Duodenal mucosa (tissue), 2 donors: ENCODE measurements at regions not wholly inside any gene's neighbourhood (a gene's known extent, or its start where the extent isn't known, plus 50 kb on each side); places are given as distances from the start of the nearest gene placed in this dataset.
"Not testable (repeated sequence)": the region's sequence is repeated elsewhere in the genome, so short reads cannot be mapped to it uniquely, and the experiment has no call there.

Experiments
- H3K27ac ChIP-seq: one replicate; pipeline ENCODE4 v1.7.0; 2013; ENCODE audit warnings: low read depth, low read length
- H3K27me3 ChIP-seq, 2 donors: one replicate each; pipeline ENCODE4 v1.7.0; 2013; ENCODE audit warnings: low read length in 2 of 2, control low read depth in 1 of 2; ENCODE audit not compliant: insufficient read depth in 2 of 2, control insufficient read depth in 1 of 2
- H3K36me3 ChIP-seq, 2 donors: one replicate each; pipeline ENCODE4 v1.7.0; 2013; ENCODE audit warnings: low read length in 2 of 2, control low read depth in 1 of 2; ENCODE audit not compliant: insufficient read depth in 2 of 2, control insufficient read depth in 1 of 2
- H3K4me1 ChIP-seq, 2 donors: one replicate each; pipeline ENCODE4 v1.7.0; 2013; ENCODE audit warnings: low read length in 2 of 2, control low read depth in 1 of 2; ENCODE audit not compliant: insufficient read depth in 2 of 2, control insufficient read depth in 1 of 2
- H3K4me3 ChIP-seq, 2 donors: one replicate each; pipeline ENCODE4 v1.7.0; 2013; ENCODE audit warnings: low read length in 2 of 2, low read depth in 1 of 2
- H3K9ac ChIP-seq, 2 donors: one replicate each; pipeline ENCODE4 v1.7.0; 2013; ENCODE audit warnings: low read length in 2 of 2, low read depth in 1 of 2
- H3K9me3 ChIP-seq, 2 donors: one replicate each; pipeline ENCODE4 v1.7.0; 2013; ENCODE audit warnings: low read length in 2 of 2, control low read depth in 1 of 2; ENCODE audit not compliant: control insufficient read depth in 1 of 2

GRCh38 chr9:67708109-67708508 is 150.6 kb upstream of the ANKRD20A1 start:
- H3K36me3 ChIP-seq, H3K27ac ChIP-seq, H3K4me3 ChIP-seq, H3K27me3 ChIP-seq, H3K9me3 ChIP-seq, H3K4me1 ChIP-seq, H3K9ac ChIP-seq: not testable (repeated sequence)

- not testable (repeated sequence) for H3K4me3 ChIP-seq, H3K27ac ChIP-seq, H3K36me3 ChIP-seq
Measured at GRCh38 chr9:67711429-67711828, 147.3 kb upstream of the ANKRD20A1 start.

GRCh38 chr9:67711931-67712330 is 146.8 kb upstream of the ANKRD20A1 start:
- H3K4me1 ChIP-seq, H3K4me3 ChIP-seq, H3K27ac ChIP-seq, H3K9ac ChIP-seq, H3K9me3 ChIP-seq, H3K36me3 ChIP-seq, H3K27me3 ChIP-seq: not testable (repeated sequence)

More at GRCh38 chr9:67711429-67711828, 147.3 kb upstream of the ANKRD20A1 start:
- H3K27me3 ChIP-seq, H3K4me1 ChIP-seq, H3K9me3 ChIP-seq, H3K9ac ChIP-seq: not testable (repeated sequence)

- not testable (repeated sequence) for H3K36me3 ChIP-seq, H3K9me3 ChIP-seq, H3K4me1 ChIP-seq, H3K9ac ChIP-seq, H3K27me3 ChIP-seq, H3K4me3 ChIP-seq, H3K27ac ChIP-seq
Measured at GRCh38 chr9:67712956-67713355, 145.8 kb upstream of the ANKRD20A1 start.

GRCh38 chr9:67717830-67718388 is 140.8 kb upstream of the ANKRD20A1 start:
- H3K36me3 ChIP-seq, H3K4me1 ChIP-seq, H3K4me3 ChIP-seq, H3K27me3 ChIP-seq, H3K9ac ChIP-seq, H3K27ac ChIP-seq, H3K9me3 ChIP-seq: not testable (repeated sequence)

- H3K9me3 ChIP-seq, H3K36me3 ChIP-seq, H3K4me1 ChIP-seq, H3K9ac ChIP-seq, H3K27me3 ChIP-seq, H3K4me3 ChIP-seq, H3K27ac ChIP-seq: not testable (repeated sequence)
Measured at GRCh38 chr9:67720491-67720890, 138.2 kb upstream of the ANKRD20A1 start.

GRCh38 chr9:67722460-67723090 is 136.2 kb upstream of the ANKRD20A1 start:
- H3K27ac ChIP-seq, H3K27me3 ChIP-seq, H3K9ac ChIP-seq, H3K36me3 ChIP-seq, H3K9me3 ChIP-seq, H3K4me1 ChIP-seq, H3K4me3 ChIP-seq: not testable (repeated sequence)

GRCh38 chr9:67723185-67723584 is 135.5 kb upstream of the ANKRD20A1 start:
- H3K9ac ChIP-seq, H3K4me1 ChIP-seq, H3K27ac ChIP-seq, H3K27me3 ChIP-seq, H3K9me3 ChIP-seq, H3K36me3 ChIP-seq: not testable (repeated sequence)
- peak overlapping the region in 1 of 2 donors; percentile 50 for H3K4me3 ChIP-seq

GRCh38 chr9:67724885-67725284 is 133.8 kb upstream of the ANKRD20A1 start:
- not testable (repeated sequence) for H3K27ac ChIP-seq, H3K9me3 ChIP-seq, H3K36me3 ChIP-seq, H3K4me1 ChIP-seq, H3K27me3 ChIP-seq, H3K4me3 ChIP-seq, H3K9ac ChIP-seq

GRCh38 chr9:67726213-67726988 is 132.3 kb upstream of the ANKRD20A1 start:
- not testable (repeated sequence) for H3K27ac ChIP-seq, H3K4me1 ChIP-seq, H3K4me3 ChIP-seq, H3K27me3 ChIP-seq, H3K9me3 ChIP-seq, H3K9ac ChIP-seq, H3K36me3 ChIP-seq
